CD4-positive, alpha-beta T cell treated with Interleukin-4 for 1 hour (primary cell): ENCODE measurements at regions not wholly inside any gene's neighbourhood (a gene's known extent, or its start where the extent isn't known, plus 50 kb on each side); places are given as distances from the start of the nearest gene placed in this dataset.
A peak's percentile ranks its signal among the peaks of the same experiment; 100 is the strongest.

ENCODE experiments used
- DNase-seq, 2 donors: peaks; one replicate each; pipeline ENCODE4 v3.0.0-alpha.2; 2020 to 2022

GRCh38 chr2:217399291-217399690 is 539.4 kb upstream of the TNP1 start:
- DNase-seq, result no peak

GRCh38 chr2:217398860-217399259 is 539.0 kb upstream of the TNP1 start:
- DNase-seq, result peak in 1 of 2 donors; percentile 40

GRCh38 chr2:217398101-217398500 is 538.2 kb upstream of the TNP1 start:
- no peak for DNase-seq

GRCh38 chr2:217396586-217396985 is 536.7 kb upstream of the TNP1 start:
- no peak for DNase-seq

GRCh38 chr2:217396165-217396564 is 536.3 kb upstream of the TNP1 start:
- no peak for DNase-seq

GRCh38 chr2:217394510-217395351 is 534.9 kb upstream of the TNP1 start:
- no peak for DNase-seq

GRCh38 chr2:217393585-217394032 is 533.7 kb upstream of the TNP1 start:
- no peak for DNase-seq

- DNase-seq, result no peak
Measured at GRCh38 chr2:217392930-217393584, 533.2 kb upstream of the TNP1 start.

- no peak for DNase-seq
Measured at GRCh38 chr2:217387776-217388387, 528.0 kb upstream of the TNP1 start.

- no peak for DNase-seq
Measured at GRCh38 chr2:217386041-217386440, 526.2 kb upstream of the TNP1 start.

- no peak for DNase-seq
Measured at GRCh38 chr2:217383620-217384019, 523.8 kb upstream of the TNP1 start.

GRCh38 chr2:217382794-217383193 is 522.9 kb upstream of the TNP1 start:
- DNase-seq, result no peak

- DNase-seq, result no peak
Measured at GRCh38 chr2:217379807-217380206, 519.9 kb upstream of the TNP1 start.

GRCh38 chr2:217372794-217373193 is 512.9 kb upstream of the TNP1 start:
- DNase-seq, result no peak

GRCh38 chr2:217371781-217372213 is 511.9 kb upstream of the TNP1 start:
- DNase-seq, result no peak

- no peak for DNase-seq
Measured at GRCh38 chr2:217370391-217370790, 510.5 kb upstream of the TNP1 start.

- DNase-seq, result no peak
Measured at GRCh38 chr2:217367464-217367863, 507.6 kb upstream of the TNP1 start.

- no peak for DNase-seq
Measured at GRCh38 chr2:217366966-217367365, 507.1 kb upstream of the TNP1 start.

GRCh38 chr2:217366266-217366895 is 506.5 kb upstream of the TNP1 start:
- no peak for DNase-seq

GRCh38 chr2:217365656-217366055 is 505.8 kb upstream of the TNP1 start:
- DNase-seq, result no peak

GRCh38 chr2:217364224-217364623 is 504.4 kb upstream of the TNP1 start:
- no peak for DNase-seq

- no peak for DNase-seq
Measured at GRCh38 chr2:217363470-217363869, 503.6 kb upstream of the TNP1 start.

GRCh38 chr2:217362710-217363109 is 502.8 kb upstream of the TNP1 start:
- DNase-seq, result no peak
